ENCODE measurements at regions not wholly inside any gene's neighbourhood (a gene's known extent, or its start where the extent isn't known, plus 50 kb on each side); places are given as distances from the start of the nearest gene placed in this dataset.

DNA sequence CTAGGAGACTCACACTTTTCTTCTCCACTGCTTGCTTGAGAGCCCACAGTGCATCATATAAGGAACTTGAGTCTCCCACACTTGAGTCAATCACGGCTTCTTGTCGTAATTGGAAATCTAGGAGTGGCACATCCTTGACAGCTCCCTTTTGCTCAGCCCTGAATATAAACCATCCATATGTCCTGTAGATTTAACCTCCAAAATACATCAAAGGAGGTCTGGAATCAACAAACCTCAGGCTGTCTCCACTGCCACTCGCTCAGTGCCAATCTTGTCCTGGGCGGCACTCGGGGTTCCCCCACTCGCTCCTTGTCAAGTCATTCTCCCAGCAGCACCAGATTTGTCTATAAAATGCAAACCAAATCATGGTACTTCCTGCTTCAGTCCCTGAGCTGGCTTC lies 84.4 kb upstream of the UQCRFS1 start:
- Histone ChIP-seq H3K4me3 (ENCODE audit: low read depth, low read length, poor library complexity, severe bottlenecking) (no peak overlapping the region), H3K36me3 (ENCODE audit: insufficient read depth, low read length, poor library complexity, severe bottlenecking) (no peaks in the 10 kb centered on the region), H3K27ac (ENCODE audit: low read depth, low read length, poor library complexity, severe bottlenecking) (no peak overlapping the region), H3K27me3 (replicated peaks; ENCODE audit: insufficient read depth, low read depth, low read length, poor library complexity) (no peaks in the 10 kb centered on the region), H3K9me3 (ENCODE audit: low read depth, low read length, poor library complexity, severe bottlenecking) (no peaks in the 10 kb centered on the region), H3K4me1 (ENCODE audit: insufficient read depth, low read length, poor library complexity, severe bottlenecking) (no peaks in the 10 kb centered on the region)
- no TSS peak for BruUV-seq (replicated peaks)
- ChIA-PET POLR2A (ENCODE audit: low non-redundant PET) (no interaction called here), CTCF (no interaction called here)
- DNase-seq (ENCODE audit: low spot score) = no peak
- intact Hi-C loops (cut with micrococcal nuclease; ENCODE audit: unreplicated experiment) = no loop called here
- TF ChIP-seq EZH2 (IDR thresholded peaks at IDR 0.05; ENCODE audit: borderline replicate concordance, low read depth, low read length, poor library complexity, severe bottlenecking) = no peak
- no peak for TF ChIP-seq CTCF (conservative IDR thresholded peaks at IDR 0.05; ENCODE audit: low read depth, low read length)

- Histone ChIP-seq H3K9me3 (ENCODE audit: low read depth, low read length, poor library complexity, severe bottlenecking) (no peaks in the 10 kb centered on the region), H3K36me3 (ENCODE audit: insufficient read depth, low read length, poor library complexity, severe bottlenecking) (no peaks in the 10 kb centered on the region), H3K4me3 (ENCODE audit: low read depth, low read length, poor library complexity, severe bottlenecking) (no peak overlapping the region), H3K27me3 (replicated peaks; ENCODE audit: insufficient read depth, low read depth, low read length, poor library complexity) (no peaks in the 10 kb centered on the region), H3K27ac (ENCODE audit: low read depth, low read length, poor library complexity, severe bottlenecking) (no peak overlapping the region), H3K4me1 (ENCODE audit: insufficient read depth, low read length, poor library complexity, severe bottlenecking) (no peaks in the 10 kb centered on the region)
- TF ChIP-seq CTCF (conservative IDR thresholded peaks at IDR 0.05; ENCODE audit: low read depth, low read length) (no peak), EZH2 (IDR thresholded peaks at IDR 0.05; ENCODE audit: borderline replicate concordance, low read depth, low read length, poor library complexity, severe bottlenecking) (no peak)
- no TSS peak for BruUV-seq (replicated peaks)
- no peak for DNase-seq (ENCODE audit: low spot score)
- intact Hi-C loops (cut with micrococcal nuclease; ENCODE audit: unreplicated experiment) = no loop called here
- CTCF ChIA-PET = no interaction called here
- POLR2A ChIA-PET (ENCODE audit: low non-redundant PET) = no interaction called here
These were observed 86.7 kb upstream of the UQCRFS1 start for GRCh38 chr19:29299416-29300380.

- Histone ChIP-seq H3K36me3 (ENCODE audit: insufficient read depth, low read length, poor library complexity, severe bottlenecking) (no peaks in the 10 kb centered on the region), H3K27me3 (replicated peaks; ENCODE audit: insufficient read depth, low read depth, low read length, poor library complexity) (no peaks in the 10 kb centered on the region), H3K4me3 (ENCODE audit: low read depth, low read length, poor library complexity, severe bottlenecking) (no peak overlapping the region), H3K9me3 (ENCODE audit: low read depth, low read length, poor library complexity, severe bottlenecking) (no peaks in the 10 kb centered on the region), H3K27ac (ENCODE audit: low read depth, low read length, poor library complexity, severe bottlenecking) (no peak overlapping the region), H3K4me1 (ENCODE audit: insufficient read depth, low read length, poor library complexity, severe bottlenecking) (no peaks in the 10 kb centered on the region)
- POLR2A ChIA-PET (ENCODE audit: low non-redundant PET) = no interaction called here
- intact Hi-C loops (cut with micrococcal nuclease; ENCODE audit: unreplicated experiment) = no loop called here
- TF ChIP-seq CTCF (conservative IDR thresholded peaks at IDR 0.05; ENCODE audit: low read depth, low read length) (no peak), EZH2 (IDR thresholded peaks at IDR 0.05; ENCODE audit: borderline replicate concordance, low read depth, low read length, poor library complexity, severe bottlenecking) (no peak)
- no peak for DNase-seq (ENCODE audit: low spot score)
- BruUV-seq (replicated peaks) = no TSS peak
- CTCF ChIA-PET = interaction anchor here (0.6 kb wide), 1 partner anchor 560 kb away, joined by 11 read pairs; no protein-coding TSS in a partner anchor
These were observed 89.3 kb upstream of the UQCRFS1 start for GRCh38 chr19:29302002-29302928.

All from A673 (cell line).